Prostate gland (tissue), 2 donors: ENCODE measurements at regions not wholly inside any gene's neighbourhood (a gene's known extent, or its start where the extent isn't known, plus 50 kb on each side); places are given as distances from the start of the nearest gene placed in this dataset.
"Not testable (repeated sequence)": the region's sequence is repeated elsewhere in the genome, so short reads cannot be mapped to it uniquely, and the experiment has no call there.

Experiments
- DNase-seq: peaks from one replicate; pipeline ENCODE4 v3.0.0-alpha.2; 2019; ENCODE audit warnings: low spot score
- H3K27ac ChIP-seq, 2 donors: fragments of 200-600 bp; sonication (generic); 2 replicates each; pipeline ENCODE4 v1.5.1; 2017 to 2019
- H3K27me3 ChIP-seq: fragments of 200-600 bp; sonication (generic); replicated peaks from 2 replicates; pipeline ENCODE4 v1.5.1; 2019; ENCODE audit not compliant: insufficient read depth
- H3K36me3 ChIP-seq, 2 donors: fragments of 200-600 bp; sonication (generic); 1 replicate in 1 of 2; 2 replicates in 1 of 2; pipeline versions ENCODE4 v1.5.1 to v1.8.1; 2017 to 2019
- H3K4me1 ChIP-seq: fragments of 200-600 bp; sonication (generic); replicated peaks from 2 replicates; pipeline ENCODE4 v1.5.1; 2019
- H3K4me3 ChIP-seq, 2 donors: fragments of 200-600 bp; sonication (generic); 2 replicates each; pipeline ENCODE4 v1.5.1; 2017 to 2019
- H3K9me3 ChIP-seq: fragments of 200-600 bp; sonication (generic); 2 replicates; pipeline ENCODE4 v1.5.1; 2017
- POLR2A ChIP-seq: fragments of 450-650 bp; IDR thresholded peaks from one replicate; pipeline ENCODE4 v1.6.1; 2016; ENCODE audit warnings: antibody characterized with exemption, mild to moderate bottlenecking
- POLR2AphosphoS5 ChIP-seq: sonication (generic); formaldehyde crosslinking; IDR thresholded peaks from one replicate; pipeline ENCODE4 v1.6.1; 2017; ENCODE audit warnings: antibody characterized with exemption
- WGBS: methylation state at CpG from one replicate; pipeline ENCODE4 v1.1.5; 2018; 5-methylcytosine and 5-hydroxymethylcytosine counted together
- intact Hi-C: fragments of 100-400 bp; cut with DNase I; formaldehyde crosslinking; loops from one replicate; pipeline ENCODE4 v1.14.2; 2022
- TF ChIP-seq, protein P1 (sequence below), 4 experiments: fragments of 200-600 bp in 2 of 4; fragments of 450-650 bp in 2 of 4; sonication (generic) in 2 of 4; IDR thresholded peaks; 1 replicate in 3 of 4; 2 replicates in 1 of 4; pipeline ENCODE4 v1.5.1; 2016 to 2019; ENCODE audit warnings: antibody characterized with exemption in 4 of 4, mild to moderate bottlenecking in 2 of 4, moderate library complexity in 2 of 4

DNA sequence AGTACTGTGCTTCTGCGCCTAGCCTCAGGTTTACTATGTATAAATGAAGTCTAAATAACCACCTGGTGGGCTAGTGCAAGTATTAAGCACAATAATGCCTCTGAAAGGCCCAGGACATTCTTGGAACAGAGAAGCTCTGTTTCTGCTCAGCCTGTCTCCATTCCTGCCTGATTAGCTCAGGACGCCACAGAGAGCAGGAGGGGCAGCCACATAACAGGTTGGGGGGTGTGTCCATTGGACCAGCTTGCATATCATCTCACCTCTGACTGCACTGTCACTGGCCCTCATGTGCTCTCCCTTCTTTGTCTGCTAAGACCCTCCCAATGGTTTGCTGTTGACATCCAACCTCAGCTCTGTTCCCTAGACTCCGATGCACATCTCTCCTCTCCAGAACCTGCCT is 52.8 kb upstream of the IKZF1 start:
- intact Hi-C loops = no loop called here
- Histone ChIP-seq H3K27me3 (no peaks in the 10 kb centered on the region), H3K4me1 (no peaks in the 10 kb centered on the region), H3K36me3 (no peaks in the 10 kb centered on the region), H3K4me3 (no peak overlapping the region), H3K27ac (no peak overlapping the region), H3K9me3 (no peaks in the 10 kb centered on the region)
- no peak for DNase-seq
- TF ChIP-seq POLR2AphosphoS5 (no peak), POLR2A (no peak)
- TF ChIP-seq, protein P1, sequence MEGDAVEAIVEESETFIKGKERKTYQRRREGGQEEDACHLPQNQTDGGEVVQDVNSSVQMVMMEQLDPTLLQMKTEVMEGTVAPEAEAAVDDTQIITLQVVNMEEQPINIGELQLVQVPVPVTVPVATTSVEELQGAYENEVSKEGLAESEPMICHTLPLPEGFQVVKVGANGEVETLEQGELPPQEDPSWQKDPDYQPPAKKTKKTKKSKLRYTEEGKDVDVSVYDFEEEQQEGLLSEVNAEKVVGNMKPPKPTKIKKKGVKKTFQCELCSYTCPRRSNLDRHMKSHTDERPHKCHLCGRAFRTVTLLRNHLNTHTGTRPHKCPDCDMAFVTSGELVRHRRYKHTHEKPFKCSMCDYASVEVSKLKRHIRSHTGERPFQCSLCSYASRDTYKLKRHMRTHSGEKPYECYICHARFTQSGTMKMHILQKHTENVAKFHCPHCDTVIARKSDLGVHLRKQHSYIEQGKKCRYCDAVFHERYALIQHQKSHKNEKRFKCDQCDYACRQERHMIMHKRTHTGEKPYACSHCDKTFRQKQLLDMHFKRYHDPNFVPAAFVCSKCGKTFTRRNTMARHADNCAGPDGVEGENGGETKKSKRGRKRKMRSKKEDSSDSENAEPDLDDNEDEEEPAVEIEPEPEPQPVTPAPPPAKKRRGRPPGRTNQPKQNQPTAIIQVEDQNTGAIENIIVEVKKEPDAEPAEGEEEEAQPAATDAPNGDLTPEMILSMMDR (IDR thresholded peaks at IDR 0.05) = no peak
- 74% methylated on average over 3 of the region's 3 CpGs for WGBS

DNA sequence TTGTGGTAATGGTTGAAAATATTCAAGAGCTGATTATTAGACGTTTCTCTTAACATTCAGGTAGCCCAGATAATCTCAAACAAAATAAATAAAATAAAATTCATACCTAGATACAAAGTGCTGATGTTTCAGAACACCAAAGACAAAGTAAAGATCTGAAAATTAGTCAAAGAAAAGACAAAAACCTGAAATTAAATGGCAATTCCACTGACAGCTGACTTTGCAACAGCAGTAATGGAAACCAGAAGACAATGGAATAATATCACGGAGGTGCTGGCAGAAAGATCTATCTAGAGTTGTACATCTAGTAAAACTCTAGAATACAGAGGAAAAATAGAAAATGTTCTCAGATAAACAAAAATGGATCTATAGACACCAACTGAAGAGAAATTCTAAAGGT is 58.0 kb upstream of the IKZF1 start:
- 66% methylated on average over 2 of the region's 2 CpGs for WGBS
- H3K36me3 ChIP-seq = no peaks in the 10 kb centered on the region
- TF ChIP-seq POLR2A (no peak), POLR2AphosphoS5 (no peak)
- TF ChIP-seq, protein P1 (IDR thresholded peaks at IDR 0.05) = no peak
- no peaks in the 10 kb centered on the region for H3K27me3 ChIP-seq
- no peak for DNase-seq
- no peaks in the 10 kb centered on the region for H3K9me3 ChIP-seq
- no peak overlapping the region for H3K27ac ChIP-seq
- intact Hi-C loops = no loop called here
- H3K4me1 ChIP-seq = no peaks in the 10 kb centered on the region
- H3K4me3 ChIP-seq = no peak overlapping the region

DNA sequence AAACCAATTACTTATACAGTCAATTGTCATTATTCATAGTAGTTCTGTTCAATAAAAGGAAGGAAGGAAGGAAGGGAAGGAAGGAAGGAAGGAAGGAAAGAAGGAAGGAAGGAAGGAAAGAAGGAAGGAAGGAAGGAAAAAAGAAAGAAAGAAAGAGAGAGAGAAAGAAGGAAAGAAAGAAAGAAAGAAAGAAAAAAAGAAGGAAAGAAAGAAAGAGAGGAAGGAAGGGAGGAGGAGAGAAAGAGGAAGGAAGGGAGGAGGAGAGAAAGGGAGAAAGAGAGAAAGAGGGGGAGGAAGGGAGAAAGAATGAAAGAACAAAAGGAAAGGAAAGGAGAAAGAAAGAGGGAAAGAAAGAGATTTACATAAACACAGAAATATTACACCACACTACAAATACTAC is 62.4 kb upstream of the IKZF1 start:
- H3K4me1 ChIP-seq, H3K27ac ChIP-seq, DNase-seq, H3K36me3 ChIP-seq, H3K4me3 ChIP-seq, H3K27me3 ChIP-seq, H3K9me3 ChIP-seq, intact Hi-C loops: not testable (repeated sequence)

DNA sequence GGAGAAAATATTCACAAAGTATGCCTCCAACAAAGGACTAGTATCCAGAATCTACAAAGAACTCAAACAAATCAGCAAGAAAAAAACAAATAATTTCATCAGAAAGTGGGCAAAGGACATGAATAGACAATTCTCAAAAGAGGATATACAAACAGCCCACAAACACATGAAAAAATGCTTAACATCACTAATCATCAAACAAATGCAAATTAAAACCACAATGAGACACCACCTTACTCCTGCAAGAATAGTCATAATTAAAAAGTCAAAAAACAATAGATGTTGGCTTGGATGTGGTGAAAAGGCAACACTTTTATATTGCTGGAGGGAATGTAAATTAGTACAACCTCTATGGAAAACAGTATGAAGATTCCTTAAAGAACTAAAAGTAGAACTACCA is 63.8 kb upstream of the IKZF1 start:
- H3K27me3 ChIP-seq, H3K4me3 ChIP-seq, H3K36me3 ChIP-seq, H3K4me1 ChIP-seq, intact Hi-C loops, H3K27ac ChIP-seq, H3K9me3 ChIP-seq, DNase-seq: not testable (repeated sequence)

DNA sequence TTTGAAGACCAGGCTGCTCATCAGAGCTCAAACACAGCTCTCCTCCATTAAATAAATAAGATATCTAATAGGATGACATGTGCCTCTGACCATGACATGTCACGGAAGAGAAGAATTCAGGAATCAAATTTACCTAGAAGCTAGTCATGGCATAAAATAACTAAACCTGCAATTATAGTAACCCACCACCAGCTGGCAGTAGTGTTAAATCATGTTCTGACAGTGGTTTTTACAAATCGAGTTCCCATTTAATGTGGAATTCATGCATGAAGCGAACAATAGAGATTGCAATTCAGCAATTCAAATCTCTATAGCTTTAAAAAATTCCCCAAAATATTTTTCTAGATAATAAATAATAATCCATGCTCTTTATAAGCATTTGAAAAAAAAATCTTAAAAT is 74.6 kb upstream of the IKZF1 start:
- TF ChIP-seq POLR2A (no peak), POLR2AphosphoS5 (no peak)
- TF ChIP-seq, protein P1 (IDR thresholded peaks at IDR 0.05) = no peak
- no peaks in the 10 kb centered on the region for H3K27me3 ChIP-seq
- H3K27ac ChIP-seq = no peak overlapping the region
- no peaks in the 10 kb centered on the region for H3K36me3 ChIP-seq
- no peak overlapping the region for H3K4me3 ChIP-seq
- no peaks in the 10 kb centered on the region for H3K4me1 ChIP-seq
- DNase-seq = no peak
- intact Hi-C loops = no loop called here
- WGBS = 76% methylated on average over 3 of the region's 3 CpGs
- no peaks in the 10 kb centered on the region for H3K9me3 ChIP-seq

DNA sequence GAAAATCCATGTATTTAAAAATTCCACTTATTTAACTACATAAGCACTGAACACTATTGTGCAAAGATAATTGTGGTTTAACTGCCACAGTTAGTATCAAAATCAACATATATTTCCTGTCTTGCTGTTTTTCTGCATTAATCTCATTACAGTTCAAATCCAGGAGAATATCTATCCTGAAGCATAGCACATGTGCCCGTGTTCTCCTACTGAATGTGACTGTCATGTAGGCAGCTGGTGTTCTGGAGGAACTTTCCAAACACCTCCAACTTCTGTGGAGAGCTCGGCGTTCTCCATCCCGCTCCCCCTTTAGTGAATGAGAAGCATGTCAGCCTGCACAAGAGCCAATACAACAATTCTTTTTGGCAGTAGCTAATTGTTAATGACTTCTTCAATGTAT is 76.4 kb upstream of the IKZF1 start:
- Histone ChIP-seq H3K9me3 (no peaks in the 10 kb centered on the region), H3K36me3 (no peaks in the 10 kb centered on the region), H3K27ac (no peak overlapping the region), H3K4me1 (no peaks in the 10 kb centered on the region), H3K27me3 (no peaks in the 10 kb centered on the region), H3K4me3 (no peak overlapping the region)
- DNase-seq = no peak
- 54% methylated on average over 4 of the region's 4 CpGs for WGBS
- intact Hi-C loops = no loop called here
- TF ChIP-seq POLR2A = no peak
- TF ChIP-seq, protein P1 (IDR thresholded peaks at IDR 0.05) = no peak
- TF ChIP-seq POLR2AphosphoS5 = no peak
